IMR-90 (cell line): ENCODE measurements at regions not wholly inside any gene's neighbourhood (a gene's known extent, or its start where the extent isn't known, plus 50 kb on each side); places are given as distances from the start of the nearest gene placed in this dataset.
"Not testable (repeated sequence)": the region's sequence is repeated elsewhere in the genome, so short reads cannot be mapped to it uniquely, and the experiment has no call there.

Experiments
- ATAC-seq: fragments of 200-7000 bp; cut with Tn5 transposase; 2 replicates; pipeline ENCODE4 v1.9.1; 2020; ENCODE audit warnings: low read depth, mild to moderate bottlenecking, moderate library complexity
- BruUV-seq: library from RNA; stranded (reverse); fragments of 400-500 nt; replicated peaks from 2 replicates; lab custom pipeline; 2021; lab: Mats Ljungman, UMichigan
- CTCF ChIA-PET: fragments of 300-600 bp; formaldehyde crosslinking; extraction: SDS; loops from one replicate; lab custom pipeline; 2021; ENCODE audit warnings: antibody characterized with exemption; lab: Yijun Ruan, JAX
- POLR2A ChIA-PET: fragments of 300-600 bp; sonication (Branson Sonifier 250); formaldehyde crosslinking; loops from one replicate; lab custom pipeline; 2022; ENCODE audit warnings: antibody characterized with exemption; ENCODE audit not compliant: unreplicated experiment; lab: Charles Lee
- DNase-seq: peaks from one replicate; pipeline ENCODE4 v3.0.0; 2013
- H2AFZ ChIP-seq: replicated peaks from 2 replicates; pipeline ENCODE3; 2013; ENCODE audit warnings: low read length, mild to moderate bottlenecking; ENCODE audit not compliant: poor library complexity
- H2AK5ac ChIP-seq: 2 replicates; pipeline ENCODE4 v1.6.1; 2013; ENCODE audit warnings: low read depth, low read length, inconsistent platforms
- H2AK9ac ChIP-seq: replicated peaks from 2 replicates; pipeline ENCODE3; 2013; ENCODE audit warnings: mild to moderate bottlenecking, low read depth, low read length, moderate library complexity; ENCODE audit not compliant: poor library complexity
- H2BK120ac ChIP-seq: 2 replicates; pipeline ENCODE4 v1.6.1; 2013; ENCODE audit warnings: low read depth, low read length, inconsistent platforms
- H2BK15ac ChIP-seq: 3 replicates; pipeline ENCODE4 v1.6.1; 2013; ENCODE audit warnings: low read depth, low read length, inconsistent platforms
- H2BK20ac ChIP-seq: 2 replicates; pipeline ENCODE4 v1.6.1; 2013; ENCODE audit warnings: low read depth, mild to moderate bottlenecking, inconsistent platforms, low read length, moderate library complexity
- H2BK5ac ChIP-seq: 2 replicates; pipeline ENCODE4 v1.6.1; 2013; ENCODE audit warnings: mild to moderate bottlenecking, low read depth, low read length, inconsistent platforms; ENCODE audit not compliant: poor library complexity, severe bottlenecking
- H3K14ac ChIP-seq: replicated peaks from 2 replicates; pipeline ENCODE4 v1.6.1; 2013; ENCODE audit warnings: low read depth, low read length, inconsistent platforms
- H3K18ac ChIP-seq: 2 replicates; pipeline ENCODE4 v1.6.1; 2013; ENCODE audit warnings: low read depth, low read length, control low read depth
- H3K23ac ChIP-seq: 2 replicates; pipeline ENCODE4 v1.6.1; 2013; ENCODE audit warnings: low read depth, low read length, inconsistent platforms
- H3K27ac ChIP-seq: 2 replicates; pipeline ENCODE4 v1.5.1; 2013; ENCODE audit warnings: mild to moderate bottlenecking, control low read depth, low read length; ENCODE audit not compliant: insufficient read depth
- H3K27me3 ChIP-seq: 2 replicates; pipeline ENCODE4 v1.6.1; 2013; ENCODE audit warnings: low read length; ENCODE audit not compliant: control insufficient read depth, insufficient read depth
- H3K36me3 ChIP-seq: 2 replicates; pipeline ENCODE4 v1.6.1; 2013; ENCODE audit warnings: low read length, mixed read lengths; ENCODE audit not compliant: control insufficient read depth, insufficient read depth
- H3K4ac ChIP-seq: 2 replicates; pipeline ENCODE4 v1.6.1; 2013; ENCODE audit warnings: low read depth, low read length, inconsistent platforms
- H3K4me1 ChIP-seq: 2 replicates; pipeline ENCODE4 v1.6.1; 2013; ENCODE audit warnings: low read length, mixed read lengths; ENCODE audit not compliant: control insufficient read depth, insufficient read depth
- H3K4me2 ChIP-seq: 2 replicates; pipeline ENCODE4 v1.6.1; 2013; ENCODE audit warnings: low read depth, mild to moderate bottlenecking, control low read depth, low read length, moderate library complexity
- H3K4me3 ChIP-seq: 2 replicates; pipeline ENCODE4 v1.5.1; 2013; ENCODE audit warnings: low read depth, mild to moderate bottlenecking, control low read depth, low read length, moderate library complexity; ENCODE audit not compliant: insufficient read depth
- H3K56ac ChIP-seq: 2 replicates; pipeline ENCODE4 v1.6.1; 2013; ENCODE audit warnings: low read length, inconsistent platforms; ENCODE audit not compliant: insufficient read depth; ENCODE audit errors: extremely low read depth
- H3K79me1 ChIP-seq, 2 experiments: 2 replicates each; pipeline ENCODE4 v1.6.1; 2013; ENCODE audit warnings: low read length in 2 of 2, inconsistent platforms in 1 of 2, low read depth in 1 of 2
- H3K9ac ChIP-seq: 2 replicates; pipeline ENCODE4 v1.6.1; 2013; ENCODE audit warnings: low read depth, low read length, control low read depth
- H3K9me1 ChIP-seq: 2 replicates; pipeline ENCODE4 v1.6.1; 2013; ENCODE audit warnings: low read length, inconsistent platforms; ENCODE audit not compliant: insufficient read depth
- H3K9me3 ChIP-seq: 2 replicates; pipeline ENCODE4 v1.6.1; 2013; ENCODE audit warnings: low read length; ENCODE audit not compliant: control insufficient read depth, insufficient read depth
- H4K20me1 ChIP-seq: 2 replicates; pipeline ENCODE4 v1.6.1; 2013; ENCODE audit warnings: low read length, inconsistent platforms; ENCODE audit not compliant: insufficient read depth
- H4K5ac ChIP-seq: 2 replicates; pipeline ENCODE4 v1.6.1; 2013; ENCODE audit warnings: mild to moderate bottlenecking, low read depth, low read length, control low read depth
- H4K8ac ChIP-seq, 2 experiments: 2 replicates each; pipeline ENCODE4 v1.6.1; 2013; ENCODE audit warnings: low read depth in 2 of 2, low read length in 2 of 2, control low read depth in 1 of 2, inconsistent platforms in 1 of 2
- H4K91ac ChIP-seq: 2 replicates; pipeline ENCODE4 v1.6.1; 2013; ENCODE audit warnings: low read depth, low read length, inconsistent platforms; ENCODE audit not compliant: insufficient read depth
- BHLHE40 ChIP-seq: fragments of 150-350 bp; IDR thresholded peaks from 2 replicates; pipeline ENCODE4 v1.6.1; 2016; ENCODE audit warnings: mild to moderate bottlenecking, low read depth, low read length
- CEBPB ChIP-seq: IDR thresholded peaks from 2 replicates; pipeline ENCODE4 v1.6.1; 2012; ENCODE audit warnings: low read depth, low read length, improper control_type of control experiment
- CHD1 ChIP-seq: IDR thresholded peaks from 2 replicates; pipeline ENCODE4 v1.6.1; 2012; ENCODE audit warnings: low read depth, low read length, improper control_type of control experiment
- FOS ChIP-seq: fragments of 150-350 bp; IDR thresholded peaks from 2 replicates; pipeline ENCODE4 v1.6.1; 2016; ENCODE audit warnings: low read depth, low read length
- MXI1 ChIP-seq: IDR thresholded peaks from 2 replicates; pipeline ENCODE4 v1.6.1; 2012; ENCODE audit warnings: low read depth, mild to moderate bottlenecking, low read length, moderate library complexity, borderline replicate concordance
- NFE2L2 ChIP-seq: fragments of 150-350 bp; IDR thresholded peaks from 2 replicates; pipeline ENCODE4 v1.6.1; 2016; ENCODE audit warnings: low read depth, mild to moderate bottlenecking, low read length
- RAD21 ChIP-seq: IDR thresholded peaks from 2 replicates; pipeline ENCODE4 v1.6.1; 2012; ENCODE audit warnings: low read length, improper control_type of control experiment
- RFX5 ChIP-seq: IDR thresholded peaks from 2 replicates; pipeline ENCODE4 v1.8.0; 2012; ENCODE audit warnings: low read depth, mild to moderate bottlenecking, low read length, moderate library complexity
- WGBS, 2 experiments: methylation state at CpG; one replicate each; pipeline versions ENCODE4 v1.1.5 to v1.1.7; 2013; ENCODE audit warnings: missing lambda C conversion rate in 2 of 2; ENCODE audit not compliant: insufficient read length in 1 of 2; ENCODE audit errors: extremely low coverage in 2 of 2; 5-methylcytosine and 5-hydroxymethylcytosine counted together
- dilution Hi-C: fragments of 300-500 bp; cut with HindIII; formaldehyde crosslinking; loops from one replicate; pipeline ENCODE4 v1.14.3; 2018; ENCODE audit warnings: low sequenced_read_pairs; ENCODE audit not compliant: unreplicated experiment
- in situ Hi-C: fragments of 300-500 bp; cut with MboI; formaldehyde crosslinking; loops from 3 replicates; pipeline ENCODE4 v1.14.3; 2019; ENCODE audit warnings: low sequenced_read_pairs, inconsistent platforms, mixed read lengths
- intact Hi-C: fragments of 100-400 bp; cut with micrococcal nuclease; formaldehyde crosslinking; loops from 2 replicates; pipeline ENCODE4 v1.10.0; 2022

DNA sequence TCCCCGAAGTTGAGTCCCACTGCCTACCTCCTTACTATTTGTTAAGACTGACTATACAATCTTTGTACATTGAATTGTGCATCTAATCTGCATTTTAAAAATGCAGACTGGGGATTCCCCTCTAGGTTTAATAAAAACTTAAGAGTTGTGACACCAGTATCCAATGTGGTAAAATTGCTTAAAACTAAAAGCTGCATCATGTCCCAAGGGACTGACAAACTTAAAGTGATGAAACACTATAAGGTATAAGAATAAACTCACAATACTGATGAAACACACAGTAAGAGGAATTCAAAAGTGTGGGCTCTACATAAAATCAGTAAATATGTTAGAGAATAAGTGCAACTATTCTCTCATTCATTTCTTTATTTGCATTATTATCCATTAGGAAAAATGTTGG, 1905.1 kb downstream of the MAT2B start:
- no peak overlapping the region for H4K91ac ChIP-seq
- H3K27me3 ChIP-seq: no peaks in the 10 kb centered on the region
- no peak overlapping the region for H3K18ac ChIP-seq
- H2AK9ac ChIP-seq: no peak overlapping the region
- BruUV-seq: no TSS peak
- no peaks in the 10 kb centered on the region for H3K79me1 ChIP-seq
- no peak overlapping the region for H3K14ac ChIP-seq
- no peak overlapping the region for H3K9ac ChIP-seq
- no peak overlapping the region for H3K4me2 ChIP-seq
- intact Hi-C loops (no loop called here), dilution Hi-C loops (no loop called here), in situ Hi-C loops (no loop called here)
- no peaks in the 10 kb centered on the region for H3K4me1 ChIP-seq
- no peak overlapping the region for H2BK5ac ChIP-seq
- H3K36me3 ChIP-seq: no peaks in the 10 kb centered on the region
- ChIA-PET CTCF (no interaction called here), POLR2A (no interaction called here)
- no peak overlapping the region for H2AK5ac ChIP-seq
- ATAC-seq: no peak
- no peak for DNase-seq
- H2AFZ ChIP-seq: no peak overlapping the region
- H3K23ac ChIP-seq: no peak overlapping the region
- no peak overlapping the region for H2BK15ac ChIP-seq
- H3K4ac ChIP-seq: no peak overlapping the region
- TF ChIP-seq MXI1 (no peak), NFE2L2 (no peak), CHD1 (no peak), RAD21 (no peak), FOS (no peak), CEBPB (no peak), BHLHE40 (no peak), RFX5 (no peak)
- H4K8ac ChIP-seq: no peak overlapping the region
- H4K20me1 ChIP-seq: no peaks in the 10 kb centered on the region
- no peak overlapping the region for H3K56ac ChIP-seq
- no peak overlapping the region for H2BK120ac ChIP-seq
- no peak overlapping the region for H3K4me3 ChIP-seq
- H2BK20ac ChIP-seq: no peak overlapping the region
- H3K27ac ChIP-seq: no peak overlapping the region
- no CpG with 5 or more reads among the region's 1 CpG for WGBS, 2 experiments
- H4K5ac ChIP-seq: no peak overlapping the region
- H3K9me1 ChIP-seq: no peaks in the 10 kb centered on the region
- no peaks in the 10 kb centered on the region for H3K9me3 ChIP-seq

DNA sequence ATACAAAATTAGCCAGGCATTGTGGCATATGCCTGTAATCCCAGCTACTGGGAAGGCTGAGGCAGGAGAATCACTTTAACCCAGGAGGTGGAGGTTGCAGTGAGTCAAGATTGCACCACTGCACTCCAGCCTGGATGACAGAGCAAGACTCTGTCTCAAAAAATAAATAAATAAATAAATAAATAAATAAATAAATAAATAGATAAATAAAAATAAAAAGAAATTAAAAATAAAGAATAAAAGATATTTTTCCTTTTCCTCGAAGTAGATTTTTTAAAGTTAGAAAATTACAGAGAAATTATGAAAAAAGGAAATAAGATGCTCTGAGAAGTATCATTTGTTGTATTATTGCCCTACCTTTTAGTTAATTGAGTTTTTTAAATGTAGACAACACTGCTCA, 1906.1 kb downstream of the MAT2B start:
- H3K4me1 ChIP-seq, H3K27me3 ChIP-seq, H3K4me2 ChIP-seq, in situ Hi-C loops, H2AK9ac ChIP-seq, intact Hi-C loops, H4K5ac ChIP-seq, H3K9me3 ChIP-seq, H3K36me3 ChIP-seq, BruUV-seq, H3K23ac ChIP-seq, H3K27ac ChIP-seq, H2BK15ac ChIP-seq, H2BK120ac ChIP-seq, H3K9me1 ChIP-seq, H2BK20ac ChIP-seq, dilution Hi-C loops, H2BK5ac ChIP-seq, H4K91ac ChIP-seq, H3K79me1 ChIP-seq, POLR2A ChIA-PET, CTCF ChIA-PET, H4K8ac ChIP-seq, H3K4me3 ChIP-seq, H3K14ac ChIP-seq, DNase-seq, H3K56ac ChIP-seq, H3K9ac ChIP-seq, H3K18ac ChIP-seq, H2AK5ac ChIP-seq, H3K4ac ChIP-seq, ATAC-seq, H2AFZ ChIP-seq, H4K20me1 ChIP-seq: not testable (repeated sequence)
- WGBS, 2 experiments: no CpG with 5 or more reads among the region's 1 CpG
